Kidney epithelial cell (primary cell): ENCODE measurements at regions not wholly inside any gene's neighbourhood (a gene's known extent, or its start where the extent isn't known, plus 50 kb on each side); places are given as distances from the start of the nearest gene placed in this dataset.

Source experiments
- DNase-seq: peaks from one replicate; pipeline ENCODE4 v3.0.0-alpha.2; 2010; ENCODE audit warnings: low read depth
- H3K27me3 ChIP-seq: 2 replicates; pipeline ENCODE4 v1.6.0; 2011; ENCODE audit warnings: low read length; ENCODE audit not compliant: control insufficient read depth, insufficient read depth
- H3K36me3 ChIP-seq: 2 replicates; pipeline ENCODE4 v1.5.1; 2011; ENCODE audit warnings: low read length; ENCODE audit not compliant: control insufficient read depth, insufficient read depth
- H3K4me3 ChIP-seq: 2 replicates; pipeline ENCODE4 v1.5.1; 2011; ENCODE audit warnings: low read depth, mild to moderate bottlenecking, control low read depth, low read length
- TF ChIP-seq, protein P1 (sequence below): IDR thresholded peaks from 2 replicates; pipeline ENCODE4 v1.5.1; 2011; ENCODE audit warnings: mild to moderate bottlenecking, moderate library complexity, low read length, control low read depth, inconsistent platforms; ENCODE audit not compliant: insufficient read depth, poor library complexity, severe bottlenecking

DNA sequence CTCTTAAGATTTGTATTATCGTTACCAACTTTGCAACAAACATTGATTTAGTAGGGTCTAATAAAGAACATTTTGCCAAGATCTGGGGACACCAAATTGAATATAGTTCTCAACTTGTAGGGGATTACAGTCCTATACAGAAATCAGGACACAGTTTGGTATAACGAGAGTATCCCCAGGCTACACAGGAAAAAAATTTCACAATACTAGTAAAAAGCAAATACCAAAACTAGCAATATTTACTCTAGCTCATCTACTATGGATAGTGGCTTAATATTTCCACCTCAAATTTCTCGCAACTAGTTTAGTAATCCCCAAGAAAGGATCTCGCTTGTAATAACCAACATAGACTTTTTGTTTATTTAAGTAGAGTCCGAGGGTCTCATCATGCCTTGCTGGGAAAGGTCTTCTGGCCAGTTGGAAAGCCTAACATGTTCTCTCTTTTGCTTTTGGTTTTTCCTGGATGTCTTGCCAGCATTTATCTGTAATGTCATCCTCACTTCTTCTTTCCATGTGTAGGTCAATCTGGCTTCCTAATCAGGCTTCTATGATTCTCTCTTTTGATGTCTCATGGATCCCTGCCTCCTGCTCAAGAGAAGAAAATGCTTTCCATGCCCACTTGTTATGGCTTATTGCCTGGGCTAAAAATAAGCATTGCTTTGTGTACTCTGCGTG lies 104.7 kb upstream of the KCNK2 start:
- no peaks in the 10 kb centered on the region for H3K27me3 ChIP-seq
- TF ChIP-seq, protein P1, sequence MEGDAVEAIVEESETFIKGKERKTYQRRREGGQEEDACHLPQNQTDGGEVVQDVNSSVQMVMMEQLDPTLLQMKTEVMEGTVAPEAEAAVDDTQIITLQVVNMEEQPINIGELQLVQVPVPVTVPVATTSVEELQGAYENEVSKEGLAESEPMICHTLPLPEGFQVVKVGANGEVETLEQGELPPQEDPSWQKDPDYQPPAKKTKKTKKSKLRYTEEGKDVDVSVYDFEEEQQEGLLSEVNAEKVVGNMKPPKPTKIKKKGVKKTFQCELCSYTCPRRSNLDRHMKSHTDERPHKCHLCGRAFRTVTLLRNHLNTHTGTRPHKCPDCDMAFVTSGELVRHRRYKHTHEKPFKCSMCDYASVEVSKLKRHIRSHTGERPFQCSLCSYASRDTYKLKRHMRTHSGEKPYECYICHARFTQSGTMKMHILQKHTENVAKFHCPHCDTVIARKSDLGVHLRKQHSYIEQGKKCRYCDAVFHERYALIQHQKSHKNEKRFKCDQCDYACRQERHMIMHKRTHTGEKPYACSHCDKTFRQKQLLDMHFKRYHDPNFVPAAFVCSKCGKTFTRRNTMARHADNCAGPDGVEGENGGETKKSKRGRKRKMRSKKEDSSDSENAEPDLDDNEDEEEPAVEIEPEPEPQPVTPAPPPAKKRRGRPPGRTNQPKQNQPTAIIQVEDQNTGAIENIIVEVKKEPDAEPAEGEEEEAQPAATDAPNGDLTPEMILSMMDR = no peak
- DNase-seq = no peak
- H3K36me3 ChIP-seq = no peaks in the 10 kb centered on the region
- H3K4me3 ChIP-seq = no peak overlapping the region

DNA sequence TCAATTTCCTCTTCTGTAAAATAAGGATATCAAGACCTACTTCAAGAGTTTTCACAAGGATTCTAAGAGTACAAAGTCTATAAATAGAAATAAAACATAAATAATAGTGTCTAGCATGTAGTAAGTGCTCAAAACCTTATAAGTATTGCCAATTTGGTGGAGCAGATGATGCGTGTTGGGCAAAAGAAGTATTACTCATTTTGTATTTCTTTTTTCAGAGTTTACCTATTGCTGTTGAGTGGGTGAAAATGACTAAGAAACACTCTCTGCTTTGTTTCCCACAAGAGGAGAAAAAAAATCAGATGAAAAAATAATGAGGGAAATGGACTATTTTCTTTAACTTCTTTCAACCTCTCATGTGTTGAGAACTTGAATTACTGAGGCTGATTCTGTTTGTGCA lies 103.3 kb upstream of the KCNK2 start:
- no peaks in the 10 kb centered on the region for H3K36me3 ChIP-seq
- TF ChIP-seq, protein P1 = no peak
- H3K4me3 ChIP-seq = no peak overlapping the region
- no peak for DNase-seq
- no peaks in the 10 kb centered on the region for H3K27me3 ChIP-seq

DNA sequence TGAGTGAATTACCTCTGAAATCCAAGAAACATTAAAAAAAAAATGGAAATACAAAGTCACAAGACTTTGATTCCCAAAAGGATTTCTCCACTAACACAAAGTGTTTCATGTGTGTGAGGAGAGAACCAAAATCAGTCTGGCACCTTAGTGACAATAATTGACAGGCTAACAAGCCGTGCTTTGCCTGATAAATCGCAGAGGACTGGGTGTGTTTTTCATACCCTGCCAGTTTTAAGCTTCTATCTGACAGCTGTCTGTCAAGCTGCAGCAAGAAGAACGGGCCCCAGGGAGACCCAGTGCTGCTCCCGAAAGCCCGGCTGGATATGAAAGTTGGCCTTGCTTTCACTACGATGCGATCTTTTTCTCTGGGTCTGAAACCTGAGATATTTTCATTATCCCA lies 101.6 kb upstream of the KCNK2 start:
- TF ChIP-seq, protein P1 = no peak
- Histone ChIP-seq H3K27me3 (no peaks in the 10 kb centered on the region), H3K4me3 (no peak overlapping the region), H3K36me3 (no peaks in the 10 kb centered on the region)
- no peak for DNase-seq

DNA sequence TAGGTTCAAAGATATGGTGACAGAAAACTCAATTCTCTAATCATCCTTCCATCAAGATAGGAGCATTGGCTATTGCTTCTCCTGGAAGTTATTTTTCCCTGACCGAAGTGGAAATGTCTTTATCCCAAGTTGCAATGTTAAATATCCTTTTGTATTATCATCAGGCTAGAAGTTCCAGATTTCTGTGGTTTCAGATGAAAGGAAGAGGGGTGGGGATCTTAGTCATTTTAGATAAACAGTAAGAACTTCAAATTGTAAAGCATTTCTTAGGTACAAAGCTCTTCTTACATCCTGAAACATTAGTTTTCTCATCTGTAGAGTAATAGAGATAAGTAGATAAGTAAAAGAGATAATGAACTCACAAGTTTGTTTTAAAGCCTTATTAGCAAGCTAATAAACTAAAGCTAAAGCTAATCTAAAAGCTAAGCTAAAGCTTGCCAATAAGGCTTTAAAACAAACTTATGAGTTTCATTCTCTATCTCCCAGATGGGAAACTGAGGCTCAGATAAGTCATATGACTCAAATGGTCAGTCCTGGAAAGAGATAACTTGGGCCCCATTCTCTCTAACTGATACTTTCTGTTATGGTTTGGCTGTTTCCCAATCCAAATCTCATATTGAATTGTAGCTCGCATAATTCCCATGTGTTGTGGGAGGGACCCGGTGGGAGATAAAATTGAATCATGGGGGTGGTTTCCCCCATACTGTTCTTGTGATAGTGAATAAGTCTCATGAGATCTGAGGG lies 99.2 kb upstream of the KCNK2 start:
- H3K27me3 ChIP-seq = no peaks in the 10 kb centered on the region
- no peak overlapping the region for H3K4me3 ChIP-seq
- TF ChIP-seq, protein P1 = no peak
- no peak for DNase-seq
- H3K36me3 ChIP-seq = no peaks in the 10 kb centered on the region

DNA sequence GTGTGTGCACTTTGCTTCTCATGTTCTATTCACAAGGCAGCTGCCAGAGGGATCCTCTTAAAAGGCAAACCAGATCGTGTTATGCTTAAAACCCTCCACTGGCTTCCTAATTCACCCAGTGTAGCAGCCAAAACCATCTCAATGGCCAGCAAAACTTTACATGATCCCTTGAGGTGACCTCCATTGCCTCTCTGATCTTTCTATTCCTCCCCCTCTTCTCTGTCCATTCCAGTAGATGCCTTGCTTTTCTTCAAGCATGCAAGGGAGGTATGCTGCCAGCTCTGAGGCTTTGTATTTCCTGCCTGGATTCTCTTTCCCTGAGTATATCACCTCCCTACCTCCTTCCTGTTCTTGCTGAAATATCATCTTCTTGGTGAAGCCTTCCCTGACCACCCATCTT lies 93.2 kb upstream of the KCNK2 start:
- no peak for DNase-seq

More for the DNA sequence above, 93.2 kb upstream of the KCNK2 start:
- no peak overlapping the region for H3K4me3 ChIP-seq
- TF ChIP-seq, protein P1 = no peak
- no peaks in the 10 kb centered on the region for H3K36me3 ChIP-seq
- no peaks in the 10 kb centered on the region for H3K27me3 ChIP-seq
